Stimulated activated CD4-positive, alpha-beta T cell treated with anti-CD3 and anti-CD28 coated beads, TNF-alpha, amount 100 ng/mL, for 1 hour (primary cell): ENCODE measurements at regions not wholly inside any gene's neighbourhood (a gene's known extent, or its start where the extent isn't known, plus 50 kb on each side); places are given as distances from the start of the nearest gene placed in this dataset.
"Not testable (repeated sequence)": the region's sequence is repeated elsewhere in the genome, so short reads cannot be mapped to it uniquely, and the experiment has no call there.

Experiments
- DNase-seq, 3 donors: peaks; one replicate each; pipeline ENCODE4 v3.0.0-alpha.2; 2020; ENCODE audit warnings: low read depth in 3 of 3, low spot score in 1 of 3

GRCh38 chr12:125304029-125304428 is 238.8 kb downstream of the AACS start:
- DNase-seq: no peak

GRCh38 chr12:125305231-125305630 is 240.0 kb downstream of the AACS start:
- no peak for DNase-seq

- no peak for DNase-seq
These were observed 245.2 kb downstream of the AACS start for GRCh38 chr12:125310461-125310860.

GRCh38 chr12:125311050-125311449 is 245.8 kb downstream of the AACS start:
- no peak for DNase-seq

GRCh38 chr12:125312471-125312870 is 247.2 kb downstream of the AACS start:
- DNase-seq: no peak

- DNase-seq: no peak
These were observed 249.0 kb downstream of the AACS start for GRCh38 chr12:125314051-125314755.

- no peak for DNase-seq
These were observed 250.5 kb downstream of the AACS start for GRCh38 chr12:125315771-125316170.

- DNase-seq: no peak
These were observed 254.9 kb downstream of the AACS start for GRCh38 chr12:125320177-125320576.

GRCh38 chr12:125324861-125325490 is 259.7 kb downstream of the AACS start:
- no peak for DNase-seq

GRCh38 chr12:125329239-125330102 is 264.2 kb downstream of the AACS start:
- no peak for DNase-seq

- DNase-seq: peak in 1 of 3 donors; percentile 25
These were observed 265.6 kb downstream of the AACS start for GRCh38 chr12:125330645-125331341.

GRCh38 chr12:125331342-125332052 is 266.3 kb downstream of the AACS start:
- no peak for DNase-seq

GRCh38 chr12:125332900-125333299 is 267.7 kb downstream of the AACS start:
- DNase-seq: no peak

GRCh38 chr12:125336246-125336645 is 271.0 kb downstream of the AACS start:
- no peak for DNase-seq

GRCh38 chr12:125340791-125341190 is 275.6 kb downstream of the AACS start:
- no peak for DNase-seq

GRCh38 chr12:125341422-125341821 is 276.2 kb downstream of the AACS start:
- DNase-seq: no peak

- no peak for DNase-seq
These were observed 278.4 kb downstream of the AACS start for GRCh38 chr12:125343649-125344048.

GRCh38 chr12:125346362-125346761 is 281.1 kb downstream of the AACS start:
- DNase-seq: no peak

GRCh38 chr12:125351788-125352187 is 286.6 kb downstream of the AACS start:
- no peak for DNase-seq

GRCh38 chr12:125353002-125353401 is 287.8 kb downstream of the AACS start:
- DNase-seq: not testable (repeated sequence)

- no peak for DNase-seq
These were observed 288.6 kb downstream of the AACS start for GRCh38 chr12:125353871-125354270.
